ENCODE measurements at regions not wholly inside any gene's neighbourhood (a gene's known extent, or its start where the extent isn't known, plus 50 kb on each side); places are given as distances from the start of the nearest gene placed in this dataset.

GRCh38 chr2:198700319-198700718 lies 757.4 kb downstream of the SATB2 start (continued):
- no peak for TF ChIP-seq AR (CRISPR knock-in tag; IDR thresholded peaks at IDR 0.05)
- no peak for TF ChIP-seq TEAD4 (CRISPR knock-in tag; IDR thresholded peaks at IDR 0.05)
- no peak for TF ChIP-seq PRDM15 (CRISPR knock-in tag; IDR thresholded peaks at IDR 0.05)
- TF ChIP-seq CTCF (IDR thresholded peaks at IDR 0.05), result no peak

- DNase-seq (ENCODE audit: low spot score) (no peak), ATAC-seq (no peak)
- CTCF ChIA-PET, result no interaction called here
- peak overlapping the region; percentile 73; the same call in 1 of the 2 replicates for H3K27ac Mint-ChIP-seq
- H3K36me3 Mint-ChIP-seq, result no peaks in the 10 kb centered on the region
- H3K27me3 Mint-ChIP-seq (ENCODE audit: low read depth), result no peaks in the 10 kb centered on the region
- H3K9me3 Mint-ChIP-seq, result no peaks in the 10 kb centered on the region
- POLR2A ChIA-PET, result no interaction called here
- TF ChIP-seq FOXJ3 (CRISPR knock-in tag; IDR thresholded peaks at IDR 0.05; ENCODE audit: borderline replicate concordance) (no peak), ZNF671 (CRISPR knock-in tag; IDR thresholded peaks at IDR 0.05) (no peak), EMX1 (CRISPR knock-in tag; IDR thresholded peaks at IDR 0.05) (no peak), ZBTB43 (CRISPR knock-in tag; IDR thresholded peaks at IDR 0.05) (no peak), JUN (CRISPR knock-in tag; IDR thresholded peaks at IDR 0.05) (no peak), SOX15 (CRISPR knock-in tag; IDR thresholded peaks at IDR 0.05) (no peak), FOXP4 (CRISPR knock-in tag; IDR thresholded peaks at IDR 0.05) (no peak), OVOL2 (CRISPR knock-in tag; IDR thresholded peaks at IDR 0.05; ENCODE audit: borderline replicate concordance) (no peak), SMAD4 (CRISPR knock-in tag; IDR thresholded peaks at IDR 0.05) (no peak), ZBTB21 (CRISPR knock-in tag; IDR thresholded peaks at IDR 0.05; ENCODE audit: borderline replicate concordance) (no peak), IRF1 (CRISPR knock-in tag; IDR thresholded peaks at IDR 0.05) (no peak), SMAD3 (CRISPR knock-in tag; IDR thresholded peaks at IDR 0.05; ENCODE audit: borderline replicate concordance) (no peak), GTF2I (CRISPR knock-in tag; conservative IDR thresholded peaks at IDR 0.05) (no peak), ZNF232 (CRISPR knock-in tag; IDR thresholded peaks at IDR 0.05) (no peak), MXD4 (CRISPR knock-in tag; IDR thresholded peaks at IDR 0.05; ENCODE audit: borderline replicate concordance) (no peak)
- H3K4me1 Mint-ChIP-seq, result peaks cover 20% of the 10 kb centered on the region
- H3K4me3 Mint-ChIP-seq, result no peak overlapping the region
Observed at GRCh38 chr2:198698230-198698629, 759.5 kb downstream of the SATB2 start.

Data from WTC11 (cell line).